ENCODE measurements at regions not wholly inside any gene's neighbourhood (a gene's known extent, or its start where the extent isn't known, plus 50 kb on each side); places are given as distances from the start of the nearest gene placed in this dataset.
"Not testable (repeated sequence)": the region's sequence is repeated elsewhere in the genome, so short reads cannot be mapped to it uniquely, and the experiment has no call there.

GRCh38 chr9:111092167-111092566, 53.9 kb upstream of the LPAR1 start:
- H4K20me1 ChIP-seq (ENCODE audit: insufficient read depth): not testable (repeated sequence)

More at GRCh38 chr9:111092167-111092566, 53.9 kb upstream of the LPAR1 start:
- H2AFZ ChIP-seq (ENCODE audit: low read depth, low read length); H3K9ac ChIP-seq (ENCODE audit: low read length); H3K4me2 ChIP-seq (ENCODE audit: low read length); H3K9me3 ChIP-seq (ENCODE audit: low read length); H3K9me2 ChIP-seq (ENCODE audit: insufficient read depth, low read length); H3K27me3 ChIP-seq (ENCODE audit: insufficient read depth, low read depth, low read length); H3K79me2 ChIP-seq (replicated peaks; ENCODE audit: insufficient read depth, low read length); H3K36me3 ChIP-seq (ENCODE audit: insufficient read depth, low read length); H3K27ac ChIP-seq (ENCODE audit: low read length); H3F3A ChIP-seq (ENCODE audit: insufficient read depth, low read length, poor library complexity, severe bottlenecking); H3K4me3 ChIP-seq (ENCODE audit: low read length): not testable (repeated sequence)

Small RNA genes in the stretch of these regions (small RNA-seq; reads per million reads assigned to genes)
- gene MIR7702 (0 reads per million in 3 experiments), gene RNY4P18 (0.03 to 0.41 (median 0.06) reads per million in 3 experiments)

All from neural cell (in vitro differentiated cells).